SK-N-SH treated with all-trans-retinoic acid at 6 μM for 48 hours (cell line): ENCODE measurements at regions not wholly inside any gene's neighbourhood (a gene's known extent, or its start where the extent isn't known, plus 50 kb on each side); places are given as distances from the start of the nearest gene placed in this dataset.

Experiments
- ATAC-seq: fragments of 200-7000 bp; cut with Tn5 transposase; 3 replicates; pipeline ENCODE4 v1.9.1; 2020; ENCODE audit warnings: mild to moderate bottlenecking, moderate library complexity
- CREB5 ChIP-seq: fragments of 250-450 bp; sonication (Bioruptor Pico); IDR thresholded peaks from 2 replicates; pipeline ENCODE4 v1.5.1; 2020; ENCODE audit warnings: low read depth, mild to moderate bottlenecking, moderate library complexity
- CSDC2 ChIP-seq: fragments of 250-450 bp; sonication (Bioruptor Pico); IDR thresholded peaks from 2 replicates; pipeline ENCODE4 v1.5.0; 2020; ENCODE audit warnings: mild to moderate bottlenecking, moderate library complexity
- CSRNP3 ChIP-seq: fragments of 250-450 bp; sonication (Bioruptor Pico); IDR thresholded peaks from 2 replicates; pipeline ENCODE4 v1.5.1; 2021; ENCODE audit warnings: mild to moderate bottlenecking, moderate library complexity
- ESRRG ChIP-seq: fragments of 250-450 bp; sonication (Bioruptor Pico); IDR thresholded peaks from 2 replicates; pipeline ENCODE4 v1.6.1; 2021; ENCODE audit warnings: mild to moderate bottlenecking
- ISL1 ChIP-seq: fragments of 250-450 bp; sonication (Bioruptor Pico); IDR thresholded peaks from 2 replicates; pipeline ENCODE4 v2.1.2; 2022; ENCODE audit warnings: mild to moderate bottlenecking, moderate library complexity
- OSR1 ChIP-seq: fragments of 250-450 bp; sonication (Bioruptor Pico); IDR thresholded peaks from 2 replicates; pipeline ENCODE4 v1.8.0; 2022; ENCODE audit warnings: moderate library complexity, mild to moderate bottlenecking, inconsistent platforms
- POU6F1 ChIP-seq: fragments of 250-450 bp; sonication (Bioruptor Pico); IDR thresholded peaks from 2 replicates; pipeline ENCODE4 v1.8.0; 2021; ENCODE audit warnings: low read depth, mild to moderate bottlenecking, moderate library complexity, borderline replicate concordance
- PPARA ChIP-seq: fragments of 250-450 bp; sonication (Bioruptor Pico); IDR thresholded peaks from 2 replicates; pipeline ENCODE4 v1.5.0; 2020; ENCODE audit warnings: mild to moderate bottlenecking, borderline replicate concordance
- SNAI2 ChIP-seq: fragments of 250-450 bp; sonication (Bioruptor Pico); IDR thresholded peaks from 2 replicates; pipeline ENCODE4 v1.5.0; 2020; ENCODE audit warnings: mild to moderate bottlenecking, moderate library complexity
- TSHZ2 ChIP-seq: fragments of 250-450 bp; sonication (Bioruptor Pico); IDR thresholded peaks from 2 replicates; pipeline ENCODE4 v1.5.0; 2020; ENCODE audit warnings: mild to moderate bottlenecking, moderate library complexity
- ZFP3 ChIP-seq: fragments of 250-450 bp; sonication (Bioruptor Pico); IDR thresholded peaks from 2 replicates; pipeline ENCODE4 v1.5.0; 2020; ENCODE audit warnings: mild to moderate bottlenecking, moderate library complexity
- ZNF70 ChIP-seq: fragments of 450-650 bp; formaldehyde crosslinking; IDR thresholded peaks from 2 replicates; pipeline ENCODE4 v1.5.0; 2020; ENCODE audit warnings: mild to moderate bottlenecking, moderate library complexity
- ZNF8 ChIP-seq: fragments of 450-650 bp; formaldehyde crosslinking; IDR thresholded peaks from 2 replicates; pipeline ENCODE4 v1.5.0; 2020; ENCODE audit warnings: mild to moderate bottlenecking, moderate library complexity

GRCh38 chr5:93313672-93314071, 267.3 kb downstream of the NR2F1-AS1 start:
- no peak for ATAC-seq
- no peak for TF ChIP-seq ESRRG (CRISPR knock-in tag)
- no peak for TF ChIP-seq ZNF70
- TF ChIP-seq OSR1 (CRISPR knock-in tag): no peak
- no peak for TF ChIP-seq CREB5
- peak; percentile 94 for TF ChIP-seq ZNF8 (CRISPR knock-in tag)
- no peak for TF ChIP-seq PPARA (CRISPR knock-in tag)
- no peak for TF ChIP-seq POU6F1 (CRISPR knock-in tag)

- no peak for ATAC-seq
- TF ChIP-seq ISL1 (CRISPR knock-in tag) (peak; percentile 69), POU6F1 (CRISPR knock-in tag) (no peak)
Observed at GRCh38 chr5:93311881-93312280, 269.1 kb downstream of the NR2F1-AS1 start.

GRCh38 chr5:93307557-93307956, 273.5 kb downstream of the NR2F1-AS1 start:
- TF ChIP-seq CREB5: no peak
- no peak for TF ChIP-seq CSRNP3 (CRISPR knock-in tag)
- TF ChIP-seq ZFP3 (CRISPR knock-in tag): no peak
- no peak for TF ChIP-seq SNAI2 (CRISPR knock-in tag)
- no peak for TF ChIP-seq CSDC2 (CRISPR knock-in tag)
- TF ChIP-seq ISL1 (CRISPR knock-in tag): peak; percentile 78
- TF ChIP-seq ZNF8 (CRISPR knock-in tag): no peak
- peak; percentile 45; the same call in 2 of the 3 replicates for ATAC-seq

- TF ChIP-seq TSHZ2 (CRISPR knock-in tag) (no peak), CREB5 (no peak), CSDC2 (CRISPR knock-in tag) (no peak), ZFP3 (CRISPR knock-in tag) (no peak)
- ATAC-seq: 0 out of 3 replicates have a peak, but pooled peaks have one; percentile 24
Observed at GRCh38 chr5:93305984-93306383, 275.0 kb downstream of the NR2F1-AS1 start.
